ENCODE measurements at regions not wholly inside any gene's neighbourhood (a gene's known extent, or its start where the extent isn't known, plus 50 kb on each side); places are given as distances from the start of the nearest gene placed in this dataset.

GRCh38 chr22:48692734-48693376 is 1134.8 kb downstream of the BRD1 start:
- no peak overlapping the region for H3K9ac ChIP-seq (ENCODE audit: low read length)
- H3K4me1 ChIP-seq (ENCODE audit: insufficient read depth, low read length), result no peaks in the 10 kb centered on the region
- H2AFZ ChIP-seq (ENCODE audit: low read length), result no peak overlapping the region
- no peak overlapping the region for H3K27ac ChIP-seq (ENCODE audit: low read length)
- no peaks in the 10 kb centered on the region for H3K27me3 ChIP-seq (ENCODE audit: low read length)
- H3K9me3 ChIP-seq (ENCODE audit: low read length), result no peaks in the 10 kb centered on the region
- POLR2A ChIA-PET (ENCODE audit: unreplicated experiment), result no interaction called here
- CTCF ChIA-PET, result no interaction called here
- H3K4me2 ChIP-seq (ENCODE audit: low read length), result no peak overlapping the region
- H3K79me2 ChIP-seq (ENCODE audit: low read length), result no peaks in the 10 kb centered on the region
- H3K36me3 ChIP-seq (ENCODE audit: low read depth, low read length), result no peaks in the 10 kb centered on the region
- H3K4me3 ChIP-seq (ENCODE audit: low read length), result no peak overlapping the region
- no TSS peak for BruUV-seq (replicated peaks)
- no peaks in the 10 kb centered on the region for H3F3A ChIP-seq (ENCODE audit: low read length, unreplicated experiment)
- DNase-seq (no peak), ATAC-seq (no peak)
- no peaks in the 10 kb centered on the region for H3K9me2 ChIP-seq (replicated peaks; ENCODE audit: low read length)
- intact Hi-C loops (cut with micrococcal nuclease), result no loop called here
- TF ChIP-seq EZH2phosphoT487 (IDR thresholded peaks at IDR 0.05; ENCODE audit: borderline replicate concordance, low read length), result no peak
- no peak for TF ChIP-seq EZH2 (IDR thresholded peaks at IDR 0.05; ENCODE audit: low read length, unreplicated experiment)
- TF ChIP-seq CTCF (conservative IDR thresholded peaks at IDR 0.05; ENCODE audit: low read depth, low read length), result no peak
- H4K20me1 ChIP-seq (ENCODE audit: low read length), result no peaks in the 10 kb centered on the region

GRCh38 chr22:48691431-48691851 is 1136.2 kb downstream of the BRD1 start:
- Histone ChIP-seq H3K9me2 (replicated peaks; ENCODE audit: low read length) (no peaks in the 10 kb centered on the region), H2AFZ (ENCODE audit: low read length) (no peak overlapping the region), H3K4me2 (ENCODE audit: low read length) (no peak overlapping the region), H4K20me1 (ENCODE audit: low read length) (no peaks in the 10 kb centered on the region), H3K9me3 (ENCODE audit: low read length) (no peaks in the 10 kb centered on the region), H3K36me3 (ENCODE audit: low read depth, low read length) (no peaks in the 10 kb centered on the region), H3K27ac (ENCODE audit: low read length) (no peak overlapping the region), H3K27me3 (ENCODE audit: low read length) (no peaks in the 10 kb centered on the region), H3K4me1 (ENCODE audit: insufficient read depth, low read length) (no peaks in the 10 kb centered on the region), H3F3A (ENCODE audit: low read length, unreplicated experiment) (no peaks in the 10 kb centered on the region), H3K79me2 (ENCODE audit: low read length) (no peaks in the 10 kb centered on the region), H3K4me3 (ENCODE audit: low read length) (no peak overlapping the region), H3K9ac (ENCODE audit: low read length) (no peak overlapping the region)
- TF ChIP-seq EZH2 (IDR thresholded peaks at IDR 0.05; ENCODE audit: low read length, unreplicated experiment) (no peak), EZH2phosphoT487 (IDR thresholded peaks at IDR 0.05; ENCODE audit: borderline replicate concordance, low read length) (no peak), CTCF (conservative IDR thresholded peaks at IDR 0.05; ENCODE audit: low read depth, low read length) (no peak)
- intact Hi-C loops (cut with micrococcal nuclease), result no loop called here
- ChIA-PET POLR2A (ENCODE audit: unreplicated experiment) (no interaction called here), CTCF (no interaction called here)
- DNase-seq (no peak), ATAC-seq (no peak)
- BruUV-seq (replicated peaks), result no TSS peak

DNA sequence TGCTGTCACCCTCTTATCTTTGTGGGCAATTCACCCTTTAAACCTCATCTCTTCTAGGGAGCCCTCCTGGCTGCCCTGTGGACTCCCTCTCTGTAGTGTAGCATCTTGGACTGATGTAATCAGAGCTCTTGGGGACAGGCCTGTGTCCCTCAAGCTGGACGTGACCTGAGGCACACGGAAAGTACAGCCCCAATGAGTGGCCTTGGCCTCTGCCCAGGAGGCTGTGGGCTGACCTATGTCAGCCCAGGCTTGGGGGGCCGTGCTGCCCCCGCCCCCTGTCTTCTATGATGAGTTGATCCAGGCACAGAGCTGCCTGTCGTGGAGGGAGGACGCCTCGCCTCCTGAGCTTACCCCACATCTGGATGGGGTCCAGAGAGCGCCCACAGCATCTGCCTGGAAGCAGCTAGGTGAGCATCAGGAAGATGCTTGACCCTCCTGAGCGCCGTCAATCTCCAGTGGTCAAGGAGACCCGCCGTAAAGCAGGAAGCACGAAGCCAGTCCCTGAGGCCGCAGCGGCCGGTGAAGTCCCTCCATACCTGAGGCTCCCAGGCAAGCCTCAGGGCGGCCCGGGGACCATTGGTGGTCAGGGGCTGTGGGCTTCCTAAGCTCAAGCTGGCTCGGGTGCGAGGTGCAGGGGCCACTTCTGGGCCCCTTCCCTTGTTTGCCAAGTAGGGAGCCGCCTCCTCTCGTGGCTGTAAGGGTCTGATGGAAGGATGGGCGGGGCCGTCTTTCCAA is 1136.9 kb downstream of the BRD1 start:
- ChIA-PET POLR2A (ENCODE audit: unreplicated experiment) (no interaction called here), CTCF (no interaction called here)
- TF ChIP-seq EZH2 (IDR thresholded peaks at IDR 0.05; ENCODE audit: low read length, unreplicated experiment), result no peak
- no peak for TF ChIP-seq CTCF (conservative IDR thresholded peaks at IDR 0.05; ENCODE audit: low read depth, low read length)
- no peak for TF ChIP-seq EZH2phosphoT487 (IDR thresholded peaks at IDR 0.05; ENCODE audit: borderline replicate concordance, low read length)
- H4K20me1 ChIP-seq (ENCODE audit: low read length), result no peaks in the 10 kb centered on the region
- DNase-seq (no peak), ATAC-seq (no peak)
- no peaks in the 10 kb centered on the region for H3K4me1 ChIP-seq (ENCODE audit: insufficient read depth, low read length)
- intact Hi-C loops (cut with micrococcal nuclease), result no loop called here
- no peak overlapping the region for H3K9ac ChIP-seq (ENCODE audit: low read length)
- no TSS peak for BruUV-seq (replicated peaks)
- H3K27me3 ChIP-seq (ENCODE audit: low read length), result no peaks in the 10 kb centered on the region
- no peak overlapping the region for H2AFZ ChIP-seq (ENCODE audit: low read length)
- H3K4me3 ChIP-seq (ENCODE audit: low read length), result no peak overlapping the region
- H3K79me2 ChIP-seq (ENCODE audit: low read length), result no peaks in the 10 kb centered on the region
- H3K4me2 ChIP-seq (ENCODE audit: low read length), result no peak overlapping the region
- no peaks in the 10 kb centered on the region for H3K9me3 ChIP-seq (ENCODE audit: low read length)
- no peaks in the 10 kb centered on the region for H3K36me3 ChIP-seq (ENCODE audit: low read depth, low read length)
- H3K27ac ChIP-seq (ENCODE audit: low read length), result no peak overlapping the region
- H3K9me2 ChIP-seq (replicated peaks; ENCODE audit: low read length), result no peaks in the 10 kb centered on the region
- no peaks in the 10 kb centered on the region for H3F3A ChIP-seq (ENCODE audit: low read length, unreplicated experiment)

Measured in PC-3 (cell line).